Skeletal muscle satellite cell (primary cell): ENCODE measurements at regions not wholly inside any gene's neighbourhood (a gene's known extent, or its start where the extent isn't known, plus 50 kb on each side); places are given as distances from the start of the nearest gene placed in this dataset.
"Not testable (repeated sequence)": the region's sequence is repeated elsewhere in the genome, so short reads cannot be mapped to it uniquely, and the experiment has no call there.

Experiments
- H3K27me3 ChIP-seq: 2 replicates; pipeline ENCODE4 v1.7.0; 2013; ENCODE audit warnings: low read length; ENCODE audit not compliant: control insufficient read depth, insufficient read depth
- H3K36me3 ChIP-seq: 2 replicates; pipeline ENCODE4 v1.7.0; 2013; ENCODE audit warnings: mild to moderate bottlenecking, control low read depth, low read length; ENCODE audit not compliant: insufficient read depth
- H3K4me1 ChIP-seq: 2 replicates; pipeline ENCODE4 v1.7.0; 2013; ENCODE audit warnings: low read length; ENCODE audit not compliant: control insufficient read depth, insufficient read depth
- H3K4me2 ChIP-seq: 2 replicates; pipeline ENCODE4 v1.7.0; 2013; ENCODE audit warnings: mild to moderate bottlenecking, low read length
- H3K4me3 ChIP-seq: 2 replicates; pipeline ENCODE4 v1.7.0; 2013; ENCODE audit warnings: low read length
- H3K9ac ChIP-seq: 2 replicates; pipeline ENCODE4 v1.7.0; 2013; ENCODE audit warnings: mild to moderate bottlenecking, low read depth, low read length, moderate library complexity
- H3K9me3 ChIP-seq: replicated peaks from 2 replicates; pipeline ENCODE4 v1.7.0; 2013; ENCODE audit warnings: mild to moderate bottlenecking, control low read depth, low read length

DNA sequence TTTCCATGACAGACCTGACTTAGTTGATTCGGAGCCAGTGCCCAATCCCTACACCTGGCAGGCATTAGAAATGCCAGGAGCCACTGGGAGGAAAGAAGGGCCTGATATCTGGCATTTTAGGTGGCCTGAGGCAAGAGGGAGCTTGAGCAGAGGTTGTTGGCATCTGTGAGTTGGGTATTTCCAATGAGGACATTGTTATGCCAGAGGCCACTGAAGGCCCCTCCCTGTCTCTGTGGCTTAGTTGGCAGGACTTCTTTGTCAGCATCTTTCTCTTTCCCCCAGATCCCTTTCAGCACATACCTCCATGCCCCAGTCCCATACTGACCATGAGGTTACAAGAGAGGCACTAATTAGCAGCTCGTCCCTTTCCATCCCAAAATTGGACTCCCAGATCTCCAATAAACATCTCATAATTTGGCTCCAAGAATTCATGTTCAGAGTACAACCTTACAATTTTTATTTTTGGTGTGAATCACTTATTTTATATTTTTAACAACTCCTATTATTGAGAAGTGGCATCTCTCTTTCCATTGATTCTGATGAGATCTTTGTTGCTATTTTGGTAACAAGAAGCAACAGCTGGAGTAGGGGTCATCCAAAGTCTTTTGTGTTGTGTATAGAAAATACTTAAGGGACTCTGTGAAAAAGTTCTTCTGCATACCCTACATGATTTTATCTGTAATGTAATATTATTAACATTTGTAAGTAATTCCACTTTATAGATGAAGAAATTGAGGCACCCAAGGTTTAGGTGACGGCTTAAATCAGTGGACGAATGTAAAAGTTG lies 68.6 kb upstream of the MAP3K1 start:
- no peak overlapping the region for H3K4me2 ChIP-seq
- no peak overlapping the region for H3K4me3 ChIP-seq
- peaks cover 4% of the 10 kb centered on the region for H3K27me3 ChIP-seq
- H3K36me3 ChIP-seq, result no peaks in the 10 kb centered on the region
- no peaks in the 10 kb centered on the region for H3K4me1 ChIP-seq
- no peak overlapping the region for H3K9ac ChIP-seq
- no peaks in the 10 kb centered on the region for H3K9me3 ChIP-seq

- Histone ChIP-seq H3K27me3 (peaks cover 4% of the 10 kb centered on the region), H3K36me3 (no peaks in the 10 kb centered on the region), H3K4me1 (no peaks in the 10 kb centered on the region), H3K4me2 (no peak overlapping the region), H3K4me3 (no peak overlapping the region), H3K9me3 (no peaks in the 10 kb centered on the region), H3K9ac (no peak overlapping the region)
Observed at GRCh38 chr5:56745864-56746263, 69.5 kb upstream of the MAP3K1 start.

DNA sequence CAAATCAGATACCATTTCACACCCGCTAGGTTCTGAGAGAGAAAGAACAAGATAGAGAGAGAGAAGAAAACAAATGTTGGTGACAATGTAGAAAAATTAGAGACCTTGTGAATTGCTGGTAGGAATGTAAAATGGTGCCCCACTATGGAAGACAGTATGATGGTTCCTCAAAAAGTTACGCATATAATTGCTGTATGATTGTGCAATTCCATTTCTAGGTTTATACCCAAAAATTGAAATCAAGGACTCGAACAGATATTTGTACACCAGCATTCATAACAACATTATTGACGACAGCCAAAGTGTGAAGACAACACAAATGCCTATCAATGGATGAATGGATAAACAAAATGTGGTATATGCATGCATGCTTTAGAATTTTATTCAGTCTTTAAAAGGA lies 74.5 kb upstream of the MAP3K1 start:
- no peak overlapping the region for H3K4me3 ChIP-seq
- no peaks in the 10 kb centered on the region for H3K4me1 ChIP-seq
- H3K9me3 ChIP-seq, result no peaks in the 10 kb centered on the region
- H3K9ac ChIP-seq, result no peak overlapping the region
- no peak overlapping the region for H3K4me2 ChIP-seq
- no peaks in the 10 kb centered on the region for H3K36me3 ChIP-seq
- no peaks in the 10 kb centered on the region for H3K27me3 ChIP-seq

DNA sequence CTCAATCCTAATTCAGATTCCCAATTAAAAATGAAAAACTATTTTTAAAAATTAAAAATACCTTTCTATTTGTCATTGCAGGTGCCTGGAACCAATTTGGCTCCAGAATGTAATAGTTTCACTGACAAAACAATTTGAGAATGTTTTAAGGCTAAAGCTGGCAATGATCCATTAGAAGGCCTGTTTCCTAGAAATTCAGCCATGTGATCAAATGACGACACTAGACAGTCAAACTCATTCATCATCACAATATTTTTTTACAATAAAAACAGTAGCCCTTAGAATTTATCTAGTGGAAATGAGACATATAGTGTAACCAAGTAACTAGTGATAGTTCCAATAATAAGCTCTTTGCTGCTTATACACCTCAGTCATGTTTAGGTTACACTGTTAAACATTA lies 75.4 kb upstream of the MAP3K1 start:
- H3K27me3 ChIP-seq, result no peaks in the 10 kb centered on the region
- no peaks in the 10 kb centered on the region for H3K9me3 ChIP-seq
- no peak overlapping the region for H3K4me3 ChIP-seq
- no peak overlapping the region for H3K9ac ChIP-seq
- no peak overlapping the region for H3K4me2 ChIP-seq
- H3K36me3 ChIP-seq, result no peaks in the 10 kb centered on the region
- no peaks in the 10 kb centered on the region for H3K4me1 ChIP-seq

GRCh38 chr5:56737951-56738606 lies 77.3 kb upstream of the MAP3K1 start:
- Histone ChIP-seq H3K4me3 (no peak overlapping the region), H3K36me3 (no peaks in the 10 kb centered on the region), H3K4me1 (no peaks in the 10 kb centered on the region), H3K4me2 (no peak overlapping the region), H3K9ac (no peak overlapping the region), H3K9me3 (no peaks in the 10 kb centered on the region), H3K27me3 (no peaks in the 10 kb centered on the region)

DNA sequence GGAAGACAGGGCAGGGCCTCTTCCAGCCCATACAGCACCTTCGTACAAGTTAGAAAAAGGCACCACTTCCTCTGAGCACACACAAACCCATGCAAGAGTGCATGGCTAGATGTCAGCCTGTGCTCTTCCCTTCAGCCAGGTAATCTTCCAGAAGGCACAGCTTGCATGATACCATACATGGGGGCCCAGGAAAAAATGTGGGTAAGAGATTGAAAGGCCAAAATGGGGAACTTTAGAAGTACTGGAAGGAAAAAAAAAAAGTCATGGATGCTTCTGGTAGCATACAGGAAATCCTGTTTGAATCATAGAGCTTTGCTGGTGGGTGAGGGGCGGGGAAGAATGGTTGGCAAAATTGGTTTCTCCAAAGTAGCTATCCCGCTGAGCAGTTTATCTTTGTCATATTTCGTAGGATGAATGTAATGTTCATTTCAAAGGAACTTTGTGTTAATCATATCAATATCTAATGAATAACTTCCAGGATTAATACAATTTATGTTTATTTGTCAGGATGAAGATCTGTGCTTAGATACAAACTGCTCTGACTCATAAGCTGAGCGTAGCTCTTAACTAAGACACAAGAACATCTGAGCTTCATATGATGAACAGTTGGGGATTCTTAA lies 78.2 kb upstream of the MAP3K1 start:
- Histone ChIP-seq H3K27me3 (no peaks in the 10 kb centered on the region), H3K4me3 (no peak overlapping the region), H3K9ac (no peak overlapping the region)

DNA sequence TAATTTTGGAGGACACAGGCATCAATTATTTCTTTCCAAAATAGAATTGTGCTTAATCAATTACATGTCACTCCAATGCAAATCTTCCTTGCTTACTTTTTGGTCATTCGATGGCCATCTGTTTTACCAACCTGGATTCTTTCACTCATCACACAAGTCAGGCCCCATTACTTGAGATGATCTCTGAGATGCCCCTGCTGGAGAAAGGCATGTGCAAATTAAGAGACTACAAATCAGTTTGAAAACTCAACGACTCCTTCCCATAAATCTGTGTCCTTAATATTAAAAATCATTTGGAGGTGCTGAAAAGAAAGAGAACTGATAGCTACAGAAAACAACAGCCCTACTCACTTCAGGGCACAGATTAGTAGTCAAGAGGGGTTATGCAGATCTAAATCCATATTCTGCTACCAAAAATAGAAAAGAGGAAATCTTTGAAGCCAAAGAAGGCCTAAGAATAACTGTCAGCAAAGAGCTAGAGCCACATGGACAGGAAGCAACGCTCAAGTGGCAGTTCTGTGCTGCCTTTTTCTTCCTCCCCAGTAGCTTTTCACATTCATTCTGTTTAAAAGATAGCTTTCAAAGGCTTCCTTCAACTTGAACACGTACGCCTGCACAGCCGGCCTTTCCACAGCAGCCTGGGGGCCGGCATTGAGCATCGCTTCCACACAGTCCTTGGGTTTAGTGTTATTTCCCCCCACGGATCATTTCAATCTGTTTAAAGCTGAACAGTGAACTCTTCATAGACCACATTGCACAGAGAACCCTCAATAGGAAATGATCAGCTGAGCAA lies 79.3 kb upstream of the MAP3K1 start:
- no peak overlapping the region for H3K4me2 ChIP-seq
- H3K27me3 ChIP-seq, result no peaks in the 10 kb centered on the region
- no peaks in the 10 kb centered on the region for H3K9me3 ChIP-seq
- H3K4me3 ChIP-seq, result no peak overlapping the region
- H3K36me3 ChIP-seq, result no peaks in the 10 kb centered on the region
- no peak overlapping the region for H3K9ac ChIP-seq
- no peaks in the 10 kb centered on the region for H3K4me1 ChIP-seq

More for the DNA sequence above, 78.2 kb upstream of the MAP3K1 start:
- no peaks in the 10 kb centered on the region for H3K36me3 ChIP-seq
- H3K9me3 ChIP-seq, result no peaks in the 10 kb centered on the region
- no peaks in the 10 kb centered on the region for H3K4me1 ChIP-seq
- H3K4me2 ChIP-seq, result no peak overlapping the region

GRCh38 chr5:56734091-56734694 lies 81.2 kb upstream of the MAP3K1 start:
- Histone ChIP-seq H3K4me1 (no peaks in the 10 kb centered on the region), H3K9me3 (no peaks in the 10 kb centered on the region), H3K36me3 (no peaks in the 10 kb centered on the region)

DNA sequence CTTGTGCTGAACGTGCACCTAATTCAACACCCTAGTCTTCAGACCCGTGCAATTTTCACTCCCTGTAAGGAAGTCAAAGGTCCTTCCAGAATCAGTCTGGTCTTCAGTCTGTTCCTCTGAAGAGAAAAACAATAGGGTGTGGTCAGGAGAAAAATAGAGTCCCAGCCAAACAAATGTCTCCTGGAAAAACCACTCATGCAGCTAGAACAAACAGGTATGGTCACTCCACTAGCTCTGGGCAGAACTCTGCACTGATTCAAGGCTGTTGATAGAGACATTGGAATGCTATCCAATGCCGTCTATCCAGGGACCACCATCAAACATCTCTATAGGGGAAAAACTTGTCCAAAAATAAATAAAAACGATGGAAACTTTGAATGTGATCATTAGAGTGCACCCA lies 81.8 kb upstream of the MAP3K1 start:
- no peak overlapping the region for H3K4me3 ChIP-seq
- H3K4me2 ChIP-seq, result no peak overlapping the region
- H3K9me3 ChIP-seq, result no peaks in the 10 kb centered on the region
- no peaks in the 10 kb centered on the region for H3K4me1 ChIP-seq
- H3K27me3 ChIP-seq, result no peaks in the 10 kb centered on the region
- no peak overlapping the region for H3K9ac ChIP-seq
- H3K36me3 ChIP-seq, result no peaks in the 10 kb centered on the region

More at GRCh38 chr5:56734091-56734694, 81.2 kb upstream of the MAP3K1 start:
- no peak overlapping the region for H3K4me2 ChIP-seq
- H3K27me3 ChIP-seq, result no peaks in the 10 kb centered on the region
- no peak overlapping the region for H3K4me3 ChIP-seq
- H3K9ac ChIP-seq, result no peak overlapping the region

DNA sequence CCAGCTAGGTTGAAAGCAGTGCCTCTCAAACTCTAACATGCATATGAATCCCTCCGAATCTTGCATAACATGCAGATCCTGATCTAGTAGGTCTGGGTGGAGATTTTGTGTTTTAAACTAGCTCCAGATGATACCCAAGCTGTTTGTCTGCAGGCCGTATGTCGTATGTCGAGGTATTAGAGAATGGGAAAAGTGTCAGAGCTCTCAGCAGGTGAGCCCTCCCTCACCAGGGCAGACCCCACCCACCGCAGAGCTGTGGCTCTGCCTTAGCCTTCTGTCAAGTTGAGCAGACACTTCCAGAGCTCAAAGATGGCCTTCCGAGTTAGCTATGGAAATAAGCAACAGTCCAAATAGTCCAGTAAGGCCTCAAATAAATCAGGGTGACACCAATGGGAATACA lies 83.2 kb upstream of the MAP3K1 start:
- Histone ChIP-seq H3K4me1 (no peaks in the 10 kb centered on the region), H3K4me3 (no peak overlapping the region), H3K9ac (no peak overlapping the region)

DNA sequence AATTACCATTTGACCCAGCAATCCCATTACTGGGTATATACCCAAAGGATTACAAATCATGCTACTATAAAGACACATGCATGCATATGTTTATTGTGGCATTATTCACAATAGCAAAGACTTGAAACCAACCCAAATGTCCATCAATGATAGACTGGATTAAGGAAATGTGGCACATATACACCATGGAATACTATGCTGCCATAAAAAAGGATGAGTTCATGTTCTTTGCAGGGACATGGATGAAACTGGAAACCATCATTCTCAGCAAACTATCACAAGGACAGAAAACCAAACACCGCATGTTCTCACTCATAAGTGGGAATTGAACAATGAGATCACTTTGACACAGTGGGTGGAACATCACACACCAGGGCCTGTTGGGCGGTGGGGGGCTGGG lies 83.9 kb upstream of the MAP3K1 start:
- not testable (repeated sequence) for H3K27me3 ChIP-seq, H3K4me2 ChIP-seq, H3K4me3 ChIP-seq

More for the DNA sequence above, 83.2 kb upstream of the MAP3K1 start:
- no peaks in the 10 kb centered on the region for H3K27me3 ChIP-seq
- H3K4me2 ChIP-seq, result no peak overlapping the region
- no peaks in the 10 kb centered on the region for H3K9me3 ChIP-seq
- H3K36me3 ChIP-seq, result no peaks in the 10 kb centered on the region

More for the DNA sequence above, 83.9 kb upstream of the MAP3K1 start:
- H3K4me1 ChIP-seq, H3K9me3 ChIP-seq, H3K9ac ChIP-seq, H3K36me3 ChIP-seq: not testable (repeated sequence)
